ENCODE measurements at regions not wholly inside any gene's neighbourhood (a gene's known extent, or its start where the extent isn't known, plus 50 kb on each side); places are given as distances from the start of the nearest gene placed in this dataset.
"Not testable (repeated sequence)": the region's sequence is repeated elsewhere in the genome, so short reads cannot be mapped to it uniquely, and the experiment has no call there.

DNA sequence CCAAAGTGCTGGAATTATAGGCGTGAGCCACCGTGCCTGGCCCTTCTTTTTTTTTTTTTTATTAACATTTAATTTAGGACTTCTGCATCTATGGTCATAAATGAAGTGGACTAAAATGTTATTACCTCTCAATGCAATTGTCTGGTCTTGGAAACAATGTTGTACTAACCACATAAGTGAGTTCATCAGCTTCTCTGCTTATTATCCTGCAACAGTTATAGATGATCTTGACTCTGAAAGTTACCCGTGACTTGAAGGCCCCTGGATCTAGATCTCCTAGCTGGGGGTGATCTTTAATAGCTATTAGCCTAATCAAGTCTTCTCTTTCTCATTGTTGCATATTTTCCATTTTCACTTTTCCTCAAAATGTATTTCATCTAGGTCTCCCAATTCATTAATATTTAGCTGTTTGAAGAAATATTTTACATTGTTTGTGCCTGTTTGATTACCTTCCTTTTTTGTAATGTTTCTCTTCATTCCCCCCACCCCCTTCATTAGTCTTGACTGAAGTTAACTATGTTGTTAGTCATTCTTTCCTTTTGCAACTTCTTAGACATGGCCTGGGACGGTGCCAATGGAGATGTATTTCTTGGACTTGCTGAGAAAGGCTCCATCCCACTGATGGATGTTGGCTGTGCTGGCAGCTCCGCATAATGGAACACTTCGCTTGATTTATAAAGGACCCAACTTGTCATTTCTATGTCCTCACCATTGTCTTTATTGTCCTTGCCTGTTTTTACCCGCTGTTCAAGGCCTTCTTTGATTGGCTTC, 141.6 kb upstream of the RIOK3 start:
- no peak for FAIRE-seq

DNA sequence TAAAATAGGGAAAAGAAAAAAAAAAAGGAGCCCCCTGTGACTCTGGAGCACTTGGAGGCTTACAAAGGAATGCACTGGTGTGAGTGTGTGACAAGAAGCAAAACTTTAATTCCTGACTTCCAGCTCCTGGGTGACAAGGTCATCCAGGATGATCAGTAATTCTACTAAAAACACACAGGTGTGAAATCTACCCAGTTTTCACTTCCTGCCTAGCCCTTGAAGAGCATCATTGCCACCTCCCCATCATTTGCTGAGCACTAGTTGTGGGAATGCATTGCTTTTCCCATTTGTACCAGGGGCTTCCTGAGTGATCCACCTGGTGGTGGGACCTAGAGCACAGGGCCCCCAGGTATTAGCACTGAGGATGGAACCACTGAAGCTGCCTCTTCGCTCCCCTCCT, 139.7 kb upstream of the RIOK3 start:
- FAIRE-seq, result no peak

DNA sequence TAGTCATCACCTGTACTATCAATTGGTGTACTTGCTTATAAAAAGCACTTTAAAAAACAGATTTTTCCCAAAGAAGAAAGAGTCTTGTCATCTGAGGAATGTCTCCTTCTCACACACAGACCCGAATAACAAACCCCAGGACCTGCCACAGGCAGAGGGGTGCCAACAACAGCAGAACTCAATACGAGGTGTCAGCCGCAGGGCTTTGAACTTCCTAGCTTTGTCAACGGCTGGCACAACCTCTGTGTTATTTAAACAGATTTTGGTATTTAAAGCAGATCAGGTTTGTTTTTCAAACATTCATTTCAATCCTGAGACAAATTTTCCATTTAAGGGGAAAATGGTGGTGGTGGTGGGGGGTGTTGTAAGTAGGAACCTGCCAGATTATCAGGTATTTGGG, 138.4 kb upstream of the RIOK3 start:
- FAIRE-seq, result no peak

DNA sequence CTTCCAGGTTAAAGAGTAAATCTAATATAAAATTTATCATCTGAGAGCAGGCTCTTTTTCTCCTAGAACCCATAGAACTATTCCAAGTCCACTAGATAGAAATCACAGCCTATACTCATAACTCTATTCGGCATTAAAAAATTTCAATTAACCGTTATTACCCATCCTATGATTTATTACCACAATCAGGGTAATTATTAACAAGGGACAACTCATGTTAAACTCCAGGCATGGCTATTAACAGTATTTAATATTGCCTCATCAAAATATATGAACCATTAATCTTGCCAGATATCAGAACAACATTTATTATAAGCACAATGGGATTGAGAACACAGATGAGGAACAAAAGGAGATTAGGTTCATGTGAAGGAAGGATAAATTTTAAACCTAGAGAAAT, 136.8 kb upstream of the RIOK3 start:
- no peak for FAIRE-seq

DNA sequence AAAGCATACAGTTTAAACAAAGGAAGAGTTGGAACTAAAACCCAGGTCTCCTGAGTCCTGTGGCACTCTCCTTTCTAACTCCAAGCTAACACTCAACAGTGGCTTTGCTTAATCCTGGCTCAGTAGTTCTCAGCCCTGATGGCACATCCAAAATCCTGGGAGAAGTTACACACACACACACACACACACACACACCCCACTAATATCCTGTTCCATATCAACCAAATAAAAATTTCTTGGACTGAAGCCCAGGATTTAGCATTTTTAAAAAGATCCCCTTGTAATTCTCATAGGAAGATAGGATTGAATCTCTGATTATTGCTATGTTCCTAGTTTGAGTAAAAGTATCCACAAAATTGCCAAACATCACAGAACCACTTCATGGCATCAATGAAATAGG, 136.1 kb upstream of the RIOK3 start:
- no peak for FAIRE-seq

DNA sequence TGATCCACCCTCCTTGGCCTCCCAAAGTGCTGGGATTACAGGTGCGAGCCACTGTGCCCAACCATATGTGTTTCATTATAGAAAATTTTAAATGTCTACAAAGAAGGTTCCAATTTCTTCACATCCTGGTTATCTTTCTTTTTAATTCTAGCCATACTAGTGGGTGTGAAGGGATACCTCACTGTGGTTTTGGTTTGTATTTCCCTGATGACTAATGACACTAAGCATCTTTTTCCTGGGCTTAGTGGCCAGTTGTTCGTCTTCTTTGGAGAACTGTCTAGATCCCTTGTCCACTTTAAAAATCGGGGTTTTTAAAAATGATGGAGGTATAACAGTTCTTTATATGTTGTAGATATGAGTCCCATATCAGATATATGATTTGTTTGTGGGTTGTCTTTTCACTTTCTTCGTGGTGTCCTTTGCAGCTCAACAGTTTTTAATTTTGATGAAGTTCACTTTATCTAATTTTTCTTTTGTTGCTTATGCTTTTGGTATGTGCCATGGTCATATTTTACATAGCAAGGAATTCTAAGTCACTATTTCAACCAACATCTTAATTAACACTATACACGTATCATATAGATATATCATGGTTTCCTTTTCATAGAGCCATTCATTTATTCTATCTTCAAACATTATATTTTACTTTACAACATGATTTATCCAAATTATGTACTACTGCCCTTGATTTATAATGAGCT, 135.0 kb upstream of the RIOK3 start:
- no peak for FAIRE-seq

DNA sequence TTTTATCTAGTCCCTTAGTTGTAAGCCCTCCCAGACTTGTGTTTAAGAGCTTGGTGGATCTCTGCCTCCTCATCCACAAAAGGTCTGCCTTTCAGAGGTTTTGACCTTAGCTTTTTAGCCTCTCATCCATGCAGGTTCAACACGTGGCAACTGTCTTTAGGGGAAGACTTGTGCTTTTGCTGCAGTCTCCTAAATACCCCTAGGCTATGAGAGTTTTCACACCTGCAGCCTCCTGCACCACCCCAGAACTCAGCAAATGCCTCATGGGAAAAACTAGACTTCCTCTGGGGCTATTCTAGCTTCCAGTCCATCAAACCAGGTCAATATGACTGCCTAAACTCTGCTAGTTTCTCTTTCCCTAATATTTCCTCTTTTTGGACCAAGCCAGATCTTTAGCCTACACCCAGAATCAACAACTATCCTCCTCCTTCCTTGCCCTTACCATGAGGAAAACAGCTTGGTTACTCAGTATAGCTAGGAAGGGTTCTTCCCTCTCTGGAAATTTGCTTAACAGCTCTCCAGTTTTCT, 132.3 kb upstream of the RIOK3 start:
- no peak for FAIRE-seq

DNA sequence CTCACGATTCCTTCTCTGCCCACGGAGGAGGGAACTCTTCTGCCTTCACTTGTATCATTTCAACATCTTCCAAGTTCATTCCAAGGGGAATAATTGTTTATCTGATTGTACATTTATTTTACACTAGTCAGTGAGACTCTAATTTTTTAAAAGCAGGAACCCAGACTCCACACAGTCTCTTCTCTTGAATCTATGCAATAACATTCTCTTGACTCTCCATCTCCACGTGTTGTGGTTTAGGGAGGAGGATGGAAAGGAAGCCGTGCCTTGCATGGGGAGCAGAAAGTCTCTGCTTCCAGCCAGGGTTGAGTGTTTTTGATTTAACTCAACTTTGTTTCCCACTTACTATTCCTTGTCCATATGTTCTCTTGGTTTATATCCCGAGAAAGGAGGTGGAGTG, 131.1 kb upstream of the RIOK3 start:
- no peak for FAIRE-seq

DNA sequence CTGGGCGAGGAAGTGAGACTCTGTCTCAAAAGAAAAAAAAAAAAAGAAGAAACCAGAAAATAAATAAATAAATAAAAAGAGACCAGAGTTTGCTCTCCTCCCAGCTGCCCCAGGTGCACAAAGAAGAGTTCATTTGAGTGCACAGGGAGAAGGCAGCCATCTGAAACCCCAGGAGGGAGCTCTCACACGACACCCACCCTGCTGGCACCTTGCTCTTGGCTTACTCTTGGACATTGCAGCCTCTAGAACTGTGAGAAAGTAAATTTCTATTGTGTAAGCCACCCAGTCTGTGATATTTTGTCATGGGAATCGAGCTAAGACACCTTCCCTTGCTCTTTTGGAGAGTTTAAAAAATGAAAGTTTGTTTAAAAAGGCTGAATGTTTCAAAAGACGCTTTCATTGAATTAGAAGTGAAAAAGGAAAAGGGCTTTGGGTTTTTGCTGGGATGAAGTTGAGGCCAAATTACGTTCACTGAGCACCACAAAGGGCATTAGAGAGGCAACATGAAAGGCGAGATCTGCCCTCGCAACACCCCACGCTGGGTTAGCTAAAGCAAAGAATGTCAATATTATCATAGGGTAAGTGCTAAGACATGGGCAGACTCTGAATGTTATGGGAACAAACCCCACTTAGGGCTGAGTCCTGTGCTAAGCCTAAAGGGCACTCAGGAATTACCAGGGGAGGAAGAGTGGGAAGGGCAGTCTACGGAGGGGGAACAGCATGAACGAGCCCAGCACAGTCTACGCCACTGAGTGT, 128.9 kb upstream of the RIOK3 start:
- no peak for FAIRE-seq

DNA sequence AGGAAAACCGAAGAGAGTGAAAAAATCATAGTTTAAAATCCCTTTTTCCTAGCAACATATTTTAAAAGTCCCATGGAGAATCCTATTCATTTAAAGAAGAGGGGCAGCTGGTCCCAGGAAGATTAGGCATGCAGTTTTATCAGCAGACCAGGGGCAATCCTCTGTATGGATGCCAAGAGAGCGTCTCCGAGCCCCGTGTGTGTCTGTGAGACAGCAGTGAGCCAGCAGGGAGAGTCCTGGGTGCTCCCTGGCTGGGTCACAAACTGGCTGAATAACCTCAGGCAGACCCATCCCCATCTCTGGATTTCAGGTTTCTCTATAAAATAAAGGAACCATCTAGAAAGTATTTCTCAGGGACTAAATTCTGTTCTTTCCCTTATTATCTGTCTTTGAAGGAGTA, 128.2 kb upstream of the RIOK3 start:
- FAIRE-seq, result no peak

DNA sequence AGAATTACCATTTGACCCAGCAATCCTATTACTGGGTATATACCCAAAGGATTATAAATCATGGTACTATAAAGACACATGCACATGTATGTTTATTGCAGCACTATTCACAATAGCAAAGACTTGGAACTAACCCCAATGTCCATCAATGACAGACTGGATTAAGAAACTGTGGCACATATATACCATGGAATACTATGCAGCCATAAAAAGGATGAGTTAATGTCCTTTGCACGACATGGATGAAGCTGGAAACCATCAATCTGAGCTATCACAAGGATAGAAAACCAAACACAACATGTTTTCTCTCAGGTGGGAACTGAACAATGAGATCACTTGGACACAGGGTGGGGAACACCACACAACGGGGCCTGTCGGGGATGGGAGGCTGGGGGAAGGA, 123.4 kb upstream of the RIOK3 start:
- not testable (repeated sequence) for FAIRE-seq

DNA sequence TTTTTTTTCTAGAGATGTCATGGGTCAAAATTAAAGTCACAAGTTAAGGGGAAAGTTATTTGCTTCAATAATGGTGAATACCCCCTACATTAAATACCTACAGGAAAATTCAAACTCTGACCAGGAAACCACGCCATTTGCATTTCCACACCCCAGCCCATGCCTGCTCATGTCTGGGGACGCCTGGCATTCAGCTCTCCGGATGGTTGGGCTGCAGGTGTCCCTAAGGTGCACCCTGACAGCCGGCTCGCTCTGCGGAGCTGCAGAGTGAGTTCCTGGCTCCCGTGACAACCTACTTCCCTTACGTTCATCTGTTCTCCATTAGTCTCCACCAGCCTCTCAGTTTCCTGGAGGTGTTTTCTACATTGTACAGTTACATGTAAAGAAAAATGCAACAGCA, 122.7 kb upstream of the RIOK3 start:
- no peak for FAIRE-seq

DNA sequence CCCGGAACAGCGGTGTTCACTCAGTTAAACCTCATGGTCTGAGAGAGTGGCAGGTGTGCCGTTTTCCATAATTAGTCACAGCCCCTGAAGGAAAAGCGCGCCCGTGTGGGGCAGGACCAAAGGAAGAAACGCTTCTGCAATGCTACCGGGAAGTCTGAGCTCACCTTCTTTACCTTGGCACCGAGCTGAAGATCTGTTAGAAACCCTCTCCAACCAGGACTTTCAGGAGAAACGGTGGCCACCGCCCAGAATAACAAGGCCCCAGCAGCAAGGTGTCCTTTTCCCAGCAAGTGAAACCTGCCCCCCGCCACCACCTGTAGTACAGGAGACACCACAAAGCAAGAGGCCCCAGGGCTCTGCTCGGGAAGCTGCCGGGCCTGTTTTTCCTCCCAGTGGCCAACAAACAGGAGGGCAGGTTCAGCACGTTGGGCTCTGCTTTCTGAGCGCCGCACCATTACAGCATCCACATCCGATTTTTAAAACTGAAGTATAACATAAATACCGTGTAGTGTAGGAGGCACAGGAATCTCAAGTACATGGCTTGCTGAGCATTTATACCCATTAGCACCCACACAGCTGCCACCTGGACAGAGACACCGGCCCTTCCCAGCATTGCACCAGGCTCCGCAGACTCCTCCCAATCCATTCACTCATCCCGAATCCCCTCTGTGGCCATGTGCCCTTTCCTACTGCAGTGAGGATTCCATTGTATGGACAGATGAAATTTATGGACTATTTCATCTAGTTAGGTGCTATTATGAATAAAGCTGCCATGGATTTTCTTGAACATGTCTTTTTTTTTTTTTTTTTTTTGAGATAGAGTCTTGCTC, 121.8 kb upstream of the RIOK3 start:
- no peak for FAIRE-seq

DNA sequence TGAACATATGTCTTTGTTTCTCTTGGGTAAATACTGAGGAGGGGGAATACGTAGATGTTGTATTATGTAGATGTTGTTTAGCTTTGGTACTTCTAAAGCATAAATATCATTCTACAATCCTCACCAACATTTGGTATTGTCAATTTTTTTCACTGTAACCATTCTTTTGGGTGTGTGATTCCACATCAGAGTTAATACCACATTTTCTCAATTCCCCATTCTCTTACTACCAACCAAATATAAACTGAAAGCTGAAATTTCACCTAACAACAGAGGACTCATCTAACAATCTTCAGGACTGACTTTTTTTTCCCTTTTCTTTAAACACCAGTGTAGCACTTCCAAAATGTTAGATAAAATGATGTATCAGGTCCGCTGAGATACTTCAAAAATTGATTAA, 120.7 kb upstream of the RIOK3 start:
- FAIRE-seq, result no peak

DNA sequence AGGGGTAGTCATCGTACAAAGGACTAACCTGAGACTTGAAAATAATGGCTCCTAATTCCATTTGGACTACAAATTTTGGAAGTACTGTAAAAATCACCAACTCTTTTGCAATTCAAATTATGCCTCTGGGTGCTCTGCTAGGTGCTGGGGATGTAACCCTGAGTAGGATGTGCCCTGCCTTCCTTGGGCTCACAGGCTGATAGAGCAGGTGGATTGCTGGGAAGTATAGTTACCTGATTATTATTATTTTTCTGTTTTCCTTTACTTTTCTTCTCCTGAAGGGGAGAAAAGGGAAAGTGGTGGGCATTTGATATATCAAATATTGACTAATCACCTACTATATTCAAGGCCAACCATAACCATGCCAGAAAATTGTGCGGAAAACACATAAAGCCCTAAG, 119.3 kb upstream of the RIOK3 start:
- no peak for FAIRE-seq

DNA sequence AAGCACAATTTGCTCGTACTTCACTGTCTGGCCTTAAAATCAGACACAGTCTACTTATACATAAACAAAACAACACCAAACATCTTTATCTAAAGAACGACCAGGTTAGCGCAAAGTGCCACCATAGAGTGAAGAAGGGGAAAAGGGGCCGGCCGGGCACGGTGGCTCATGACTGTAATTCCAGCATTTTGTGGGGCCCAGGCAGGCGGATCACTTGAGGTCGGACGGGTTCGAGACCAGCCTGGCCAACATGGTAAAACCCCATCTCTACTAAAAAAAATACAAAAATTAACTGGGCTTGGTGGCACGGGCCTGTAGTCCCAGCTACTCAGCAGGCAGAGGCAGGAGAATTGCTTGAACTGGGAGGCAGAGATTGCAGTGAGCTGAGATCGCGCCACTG, 118.5 kb upstream of the RIOK3 start:
- no peak for FAIRE-seq

DNA sequence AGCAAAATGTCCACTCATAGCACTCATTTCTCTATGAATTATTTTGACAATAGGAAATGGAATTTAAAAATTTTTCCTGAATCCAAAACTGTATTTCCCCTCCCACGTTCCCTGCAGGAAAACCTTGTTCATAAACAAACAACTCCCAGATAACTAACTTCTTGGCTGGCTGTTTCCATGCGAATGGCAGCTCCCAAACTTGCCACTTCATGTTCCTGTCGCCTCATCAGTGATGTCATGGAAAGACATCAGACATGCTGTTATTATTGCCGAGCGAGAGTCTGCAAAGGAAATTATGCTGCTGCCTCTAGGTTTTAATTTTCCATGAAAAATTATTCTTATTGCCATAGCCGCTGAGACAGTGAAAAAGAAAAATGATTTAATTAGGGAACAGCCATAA, 117.0 kb upstream of the RIOK3 start:
- no peak for FAIRE-seq

DNA sequence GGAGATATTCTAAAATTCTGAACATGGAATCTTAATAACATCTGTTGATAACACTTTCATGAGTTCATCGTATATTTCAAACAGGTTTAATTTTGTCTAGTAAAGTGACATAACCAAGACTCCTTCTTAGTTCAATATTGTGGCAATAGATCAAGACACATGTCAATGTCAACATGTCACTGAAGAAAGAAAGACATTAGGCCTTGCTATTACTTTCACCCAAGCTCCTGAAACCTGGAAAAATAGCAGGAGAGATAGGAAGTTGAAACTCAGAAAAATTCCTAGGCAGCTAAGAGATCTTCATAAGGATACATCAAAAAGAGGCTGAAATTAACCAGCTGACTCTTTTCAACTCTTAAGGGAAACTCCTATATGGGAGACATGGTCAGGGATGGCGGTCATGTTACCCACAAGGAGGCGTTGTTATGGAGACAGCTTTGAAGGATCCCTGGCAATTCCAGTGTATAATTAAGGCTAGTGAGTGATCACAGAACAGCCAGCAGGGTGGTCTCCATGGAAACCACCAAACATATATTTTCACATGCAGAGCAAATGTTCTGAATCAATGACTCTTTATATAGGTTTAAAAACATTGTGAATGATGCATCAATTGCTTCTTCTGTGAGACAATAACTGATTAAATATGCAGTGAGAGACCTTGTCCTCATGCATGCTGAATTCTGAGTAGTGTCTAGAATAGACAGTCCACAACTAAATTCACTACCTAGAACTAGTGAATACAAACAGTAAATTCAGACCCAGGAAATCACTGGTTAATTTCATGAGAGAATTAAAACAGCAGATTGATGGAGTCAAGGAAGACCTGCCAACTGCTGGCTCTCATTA, 115.3 kb upstream of the RIOK3 start:
- no peak for FAIRE-seq

DNA sequence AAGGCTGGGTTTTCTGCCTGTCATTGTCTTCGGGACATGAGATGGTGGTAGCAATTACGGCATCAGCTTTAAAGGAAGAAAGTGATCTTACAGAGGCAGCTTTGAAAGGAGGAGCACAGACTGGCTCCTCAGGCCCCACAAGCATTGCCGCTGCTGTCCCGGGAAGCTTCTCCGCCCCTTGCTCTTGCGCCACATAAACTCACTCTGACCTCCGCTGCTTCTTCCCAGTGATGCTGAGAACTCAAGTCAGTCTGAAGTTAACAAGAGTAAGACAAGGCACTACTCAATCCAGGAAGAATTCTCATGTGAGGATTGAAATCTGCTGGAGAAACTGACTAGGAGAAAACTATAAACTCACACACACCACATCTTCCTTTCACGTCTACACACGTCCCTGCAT, 112.4 kb upstream of the RIOK3 start:
- FAIRE-seq, result no peak

DNA sequence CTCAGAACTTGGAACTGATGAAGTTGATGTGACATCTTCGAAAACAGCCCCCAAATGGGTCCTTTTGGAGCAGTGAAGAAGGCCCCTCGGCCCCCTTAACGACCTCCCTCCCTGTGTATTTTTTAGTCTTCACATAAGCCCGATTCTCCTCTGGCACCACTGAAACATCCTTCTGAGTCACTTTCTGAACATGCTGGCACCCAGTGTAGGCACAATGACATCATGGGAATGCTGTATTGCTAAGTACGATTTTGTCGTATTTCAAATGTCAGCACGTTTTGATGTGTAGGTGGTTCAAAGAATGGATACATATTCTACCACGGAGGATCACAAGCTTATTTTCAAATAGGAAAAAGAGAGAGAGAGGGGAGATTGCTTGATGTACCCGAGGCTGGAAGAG, 111.7 kb upstream of the RIOK3 start:
- FAIRE-seq, result no peak

DNA sequence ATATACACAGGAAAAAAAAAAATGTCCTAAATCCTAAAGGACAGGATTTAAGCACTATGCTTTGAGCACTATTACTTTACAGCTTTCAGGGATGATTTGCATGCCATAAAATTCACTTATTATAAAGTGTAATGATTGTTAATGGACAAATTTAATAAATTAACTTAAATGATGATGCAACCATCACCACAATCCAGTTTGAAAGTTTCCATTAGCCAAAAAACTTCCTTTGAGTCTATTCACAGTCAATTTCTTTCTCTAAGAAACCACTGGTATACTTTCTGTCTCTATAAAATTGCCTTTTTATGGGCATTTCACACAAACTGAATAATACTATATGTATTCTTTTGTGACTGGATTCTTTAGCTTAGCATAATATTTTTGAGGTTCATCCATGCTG, 111.1 kb upstream of the RIOK3 start:
- no peak for FAIRE-seq

DNA sequence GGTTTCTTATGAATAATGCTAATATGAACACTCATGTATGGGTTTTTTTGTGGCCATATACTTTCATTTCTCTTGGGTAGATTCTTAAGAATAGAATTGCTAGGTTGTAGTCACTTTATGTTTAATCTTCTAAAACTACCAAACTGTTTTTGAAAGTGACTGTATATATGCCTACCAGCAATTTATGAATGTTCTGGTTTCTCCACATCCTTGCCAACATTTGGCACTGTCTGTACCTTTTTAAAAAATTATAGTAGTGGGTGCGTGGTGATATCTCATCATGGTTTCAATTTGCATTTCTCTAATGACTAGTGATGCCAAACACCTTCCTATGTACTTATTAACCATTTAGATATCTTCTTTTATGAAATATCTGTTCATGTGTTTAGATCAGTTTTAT, 110.6 kb upstream of the RIOK3 start:
- no peak for FAIRE-seq

Data from endometrium (tissue), 2 donors.